GM12878 (cell line): ENCODE measurements at regions not wholly inside any gene's neighbourhood (a gene's known extent, or its start where the extent isn't known, plus 50 kb on each side); places are given as distances from the start of the nearest gene placed in this dataset.

Experiments
- BCLAF1 ChIP-seq: fragments of 450-650 bp; IDR thresholded peaks from 2 replicates; pipeline ENCODE4 v1.6.1; 2017; ENCODE audit warnings: antibody characterized with exemption, mild to moderate bottlenecking, moderate library complexity
- CHD2 ChIP-seq: IDR thresholded peaks from 2 replicates; pipeline ENCODE4 v1.6.1; 2011; ENCODE audit warnings: low read depth, low read length, improper control_type of control experiment, borderline replicate concordance
- EGR1 ChIP-seq, 2 experiments: IDR thresholded peaks; 1 replicate in 1 of 2; 2 replicates in 1 of 2; pipeline ENCODE4 v1.6.1; 2011 to 2012; ENCODE audit warnings: low read depth in 2 of 2, low read length in 2 of 2, borderline replicate concordance in 1 of 2, mild to moderate bottlenecking in 1 of 2, moderate library complexity in 1 of 2
- EZH2 ChIP-seq: IDR thresholded peaks from 2 replicates; pipeline ENCODE4 v1.6.1; 2012; ENCODE audit warnings: low read depth, mild to moderate bottlenecking, control low read depth, inconsistent platforms, low read length, borderline replicate concordance; ENCODE audit not compliant: control insufficient read depth
- HDAC2 ChIP-seq: fragments of 200-600 bp; sonication (generic); IDR thresholded peaks from 2 replicates; pipeline ENCODE4 v1.6.1; 2017
- POLR2A ChIP-seq: IDR thresholded peaks from 2 replicates; pipeline ENCODE4 v1.6.1; 2011; ENCODE audit warnings: low read depth, mild to moderate bottlenecking, low read length
- SKIL ChIP-seq: fragments of 450-650 bp; IDR thresholded peaks from 2 replicates; pipeline ENCODE4 v1.6.1; 2017; ENCODE audit warnings: mild to moderate bottlenecking, low read depth, inconsistent platforms; ENCODE audit not compliant: poor library complexity, severe bottlenecking
- ZBTB40 ChIP-seq: fragments of 450-650 bp; IDR thresholded peaks from 2 replicates; pipeline ENCODE4 v1.6.1; 2016; ENCODE audit warnings: mild to moderate bottlenecking, moderate library complexity, borderline replicate concordance
- ZNF274 ChIP-seq: IDR thresholded peaks from one replicate; pipeline ENCODE4 v1.8.0; 2011; ENCODE audit not compliant: insufficient read length, insufficient read depth
- TF ChIP-seq, protein P1 (sequence below), 3 experiments: IDR thresholded peaks in 2 of 3; conservative IDR thresholded peaks in 1 of 3; 2 replicates each; pipeline ENCODE4 v1.5.1; 2011; ENCODE audit warnings: low read depth in 3 of 3, low read length in 3 of 3, mild to moderate bottlenecking in 3 of 3, control low read depth in 2 of 3, moderate library complexity in 2 of 3, inconsistent platforms in 1 of 3, mixed read lengths in 1 of 3; ENCODE audit not compliant: control insufficient read depth in 2 of 3, insufficient read depth in 1 of 3; ENCODE audit errors: extremely low read depth in 1 of 3
- TF ChIP-seq, protein P2 (sequence below): fragments of 450-650 bp; IDR thresholded peaks from 2 replicates; pipeline ENCODE4 v1.6.1; 2017; ENCODE audit warnings: mild to moderate bottlenecking
- TF ChIP-seq, protein P3 (sequence below): IDR thresholded peaks from 2 replicates; pipeline ENCODE4 v1.6.1; 2012; ENCODE audit warnings: mild to moderate bottlenecking, low read depth, low read length

DNA sequence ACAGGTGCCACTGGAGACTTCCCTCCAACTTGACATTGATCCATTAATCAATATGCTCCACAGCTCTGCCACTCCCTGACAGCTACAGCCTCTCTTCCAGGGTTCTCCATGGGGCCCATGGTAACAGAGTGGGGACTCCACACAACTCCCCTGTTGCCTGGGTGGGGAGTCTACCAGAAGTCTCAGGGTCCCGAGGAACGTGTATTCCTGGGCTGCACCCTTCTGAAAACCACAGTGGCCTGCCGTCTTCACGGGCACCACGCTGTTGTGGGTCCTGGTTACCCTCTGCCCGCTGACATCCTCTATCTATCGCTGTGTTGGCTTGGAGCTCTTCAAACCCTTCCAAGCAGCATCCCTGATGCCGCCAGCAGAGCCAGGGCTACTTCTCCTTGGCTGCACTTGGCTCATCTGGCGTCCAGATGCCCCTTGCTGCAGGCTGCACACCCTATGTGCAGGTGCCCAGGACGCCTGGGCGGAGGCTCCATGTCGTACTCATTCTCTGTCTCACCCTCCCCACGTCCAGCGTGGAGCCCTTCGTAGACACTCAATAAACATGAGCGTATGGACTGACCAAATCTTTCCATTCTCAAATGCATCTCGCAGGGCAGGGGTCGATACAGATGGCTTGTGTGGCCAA is 1341.8 kb downstream of the TBC1D22A start:
- TF ChIP-seq, protein P1, sequence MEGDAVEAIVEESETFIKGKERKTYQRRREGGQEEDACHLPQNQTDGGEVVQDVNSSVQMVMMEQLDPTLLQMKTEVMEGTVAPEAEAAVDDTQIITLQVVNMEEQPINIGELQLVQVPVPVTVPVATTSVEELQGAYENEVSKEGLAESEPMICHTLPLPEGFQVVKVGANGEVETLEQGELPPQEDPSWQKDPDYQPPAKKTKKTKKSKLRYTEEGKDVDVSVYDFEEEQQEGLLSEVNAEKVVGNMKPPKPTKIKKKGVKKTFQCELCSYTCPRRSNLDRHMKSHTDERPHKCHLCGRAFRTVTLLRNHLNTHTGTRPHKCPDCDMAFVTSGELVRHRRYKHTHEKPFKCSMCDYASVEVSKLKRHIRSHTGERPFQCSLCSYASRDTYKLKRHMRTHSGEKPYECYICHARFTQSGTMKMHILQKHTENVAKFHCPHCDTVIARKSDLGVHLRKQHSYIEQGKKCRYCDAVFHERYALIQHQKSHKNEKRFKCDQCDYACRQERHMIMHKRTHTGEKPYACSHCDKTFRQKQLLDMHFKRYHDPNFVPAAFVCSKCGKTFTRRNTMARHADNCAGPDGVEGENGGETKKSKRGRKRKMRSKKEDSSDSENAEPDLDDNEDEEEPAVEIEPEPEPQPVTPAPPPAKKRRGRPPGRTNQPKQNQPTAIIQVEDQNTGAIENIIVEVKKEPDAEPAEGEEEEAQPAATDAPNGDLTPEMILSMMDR (IDR thresholded peaks at IDR 0.05 in 2 of 3, conservative IDR thresholded peaks at IDR 0.05 in 1 of 3; ENCODE audit: control insufficient read depth in 2 of 3, extremely low read depth in 1 of 3, insufficient read depth in 1 of 3, low read depth in 3 of 3, low read length in 3 of 3): no peak
- TF ChIP-seq EGR1 (IDR thresholded peaks at IDR 0.05; ENCODE audit: borderline replicate concordance in 1 of 2, low read depth in 2 of 2, low read length in 2 of 2) (no peak), HDAC2 (no peak), EZH2 (no peak), BCLAF1 (no peak), ZNF274 (no peak), SKIL (no peak), CHD2 (no peak), POLR2A (no peak), ZBTB40 (no peak)
- TF ChIP-seq, protein P2, sequence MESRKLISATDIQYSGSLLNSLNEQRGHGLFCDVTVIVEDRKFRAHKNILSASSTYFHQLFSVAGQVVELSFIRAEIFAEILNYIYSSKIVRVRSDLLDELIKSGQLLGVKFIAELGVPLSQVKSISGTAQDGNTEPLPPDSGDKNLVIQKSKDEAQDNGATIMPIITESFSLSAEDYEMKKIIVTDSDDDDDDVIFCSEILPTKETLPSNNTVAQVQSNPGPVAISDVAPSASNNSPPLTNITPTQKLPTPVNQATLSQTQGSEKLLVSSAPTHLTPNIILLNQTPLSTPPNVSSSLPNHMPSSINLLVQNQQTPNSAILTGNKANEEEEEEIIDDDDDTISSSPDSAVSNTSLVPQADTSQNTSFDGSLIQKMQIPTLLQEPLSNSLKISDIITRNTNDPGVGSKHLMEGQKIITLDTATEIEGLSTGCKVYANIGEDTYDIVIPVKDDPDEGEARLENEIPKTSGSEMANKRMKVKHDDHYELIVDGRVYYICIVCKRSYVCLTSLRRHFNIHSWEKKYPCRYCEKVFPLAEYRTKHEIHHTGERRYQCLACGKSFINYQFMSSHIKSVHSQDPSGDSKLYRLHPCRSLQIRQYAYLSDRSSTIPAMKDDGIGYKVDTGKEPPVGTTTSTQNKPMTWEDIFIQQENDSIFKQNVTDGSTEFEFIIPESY: no peak
- TF ChIP-seq, protein P3, sequence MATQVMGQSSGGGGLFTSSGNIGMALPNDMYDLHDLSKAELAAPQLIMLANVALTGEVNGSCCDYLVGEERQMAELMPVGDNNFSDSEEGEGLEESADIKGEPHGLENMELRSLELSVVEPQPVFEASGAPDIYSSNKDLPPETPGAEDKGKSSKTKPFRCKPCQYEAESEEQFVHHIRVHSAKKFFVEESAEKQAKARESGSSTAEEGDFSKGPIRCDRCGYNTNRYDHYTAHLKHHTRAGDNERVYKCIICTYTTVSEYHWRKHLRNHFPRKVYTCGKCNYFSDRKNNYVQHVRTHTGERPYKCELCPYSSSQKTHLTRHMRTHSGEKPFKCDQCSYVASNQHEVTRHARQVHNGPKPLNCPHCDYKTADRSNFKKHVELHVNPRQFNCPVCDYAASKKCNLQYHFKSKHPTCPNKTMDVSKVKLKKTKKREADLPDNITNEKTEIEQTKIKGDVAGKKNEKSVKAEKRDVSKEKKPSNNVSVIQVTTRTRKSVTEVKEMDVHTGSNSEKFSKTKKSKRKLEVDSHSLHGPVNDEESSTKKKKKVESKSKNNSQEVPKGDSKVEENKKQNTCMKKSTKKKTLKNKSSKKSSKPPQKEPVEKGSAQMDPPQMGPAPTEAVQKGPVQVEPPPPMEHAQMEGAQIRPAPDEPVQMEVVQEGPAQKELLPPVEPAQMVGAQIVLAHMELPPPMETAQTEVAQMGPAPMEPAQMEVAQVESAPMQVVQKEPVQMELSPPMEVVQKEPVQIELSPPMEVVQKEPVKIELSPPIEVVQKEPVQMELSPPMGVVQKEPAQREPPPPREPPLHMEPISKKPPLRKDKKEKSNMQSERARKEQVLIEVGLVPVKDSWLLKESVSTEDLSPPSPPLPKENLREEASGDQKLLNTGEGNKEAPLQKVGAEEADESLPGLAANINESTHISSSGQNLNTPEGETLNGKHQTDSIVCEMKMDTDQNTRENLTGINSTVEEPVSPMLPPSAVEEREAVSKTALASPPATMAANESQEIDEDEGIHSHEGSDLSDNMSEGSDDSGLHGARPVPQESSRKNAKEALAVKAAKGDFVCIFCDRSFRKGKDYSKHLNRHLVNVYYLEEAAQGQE: no peak
